H9 (cell line): ENCODE measurements at regions not wholly inside any gene's neighbourhood (a gene's known extent, or its start where the extent isn't known, plus 50 kb on each side); places are given as distances from the start of the nearest gene placed in this dataset.

Experiments used
- DNase-seq: peaks from one replicate; pipeline ENCODE4 v3.0.0-alpha.2; 2017
- H2AFZ ChIP-seq: one replicate; pipeline ENCODE4 v1.6.1; 2013; ENCODE audit warnings: mild to moderate bottlenecking, low read length, control low read depth, moderate library complexity
- H2AK5ac ChIP-seq: 2 replicates; pipeline ENCODE4 v1.6.1; 2013; ENCODE audit warnings: low read length, control low read depth, mixed read lengths; ENCODE audit not compliant: insufficient read length
- H2BK120ac ChIP-seq: one replicate; pipeline ENCODE4 v1.6.1; 2013; ENCODE audit warnings: low read depth, mild to moderate bottlenecking, low read length, control low read depth, inconsistent platforms; ENCODE audit not compliant: poor library complexity, severe bottlenecking
- H2BK12ac ChIP-seq: 2 replicates; pipeline ENCODE4 v1.6.1; 2013; ENCODE audit warnings: low read length, control low read depth, mixed read lengths, low read depth; ENCODE audit not compliant: insufficient read length
- H2BK15ac ChIP-seq: 2 replicates; pipeline ENCODE4 v1.6.1; 2013; ENCODE audit warnings: low read depth, low read length, control low read depth
- H2BK20ac ChIP-seq: one replicate; pipeline ENCODE4 v1.6.1; 2013; ENCODE audit warnings: low read depth, mild to moderate bottlenecking, low read length, control low read depth, inconsistent platforms; ENCODE audit not compliant: poor library complexity, severe bottlenecking
- H2BK5ac ChIP-seq: 2 replicates; pipeline ENCODE4 v1.6.1; 2013; ENCODE audit warnings: low read length, control low read depth, mixed read lengths; ENCODE audit not compliant: insufficient read length
- H3K14ac ChIP-seq: 2 replicates; pipeline ENCODE4 v1.6.1; 2013; ENCODE audit warnings: low read length, control low read depth; ENCODE audit not compliant: insufficient read depth
- H3K18ac ChIP-seq: 2 replicates; pipeline ENCODE4 v1.6.1; 2013; ENCODE audit warnings: low read depth, mild to moderate bottlenecking, mixed read lengths, low read length, control low read depth; ENCODE audit not compliant: insufficient read length
- H3K23ac ChIP-seq: 2 replicates; pipeline ENCODE4 v1.6.1; 2013; ENCODE audit warnings: low read length, control low read depth, mixed read lengths, low read depth; ENCODE audit not compliant: insufficient read length
- H3K23me2 ChIP-seq: 2 replicates; pipeline ENCODE4 v1.6.1; 2013; ENCODE audit warnings: low read depth, mild to moderate bottlenecking, mixed read lengths, low read length, control low read depth; ENCODE audit not compliant: insufficient read length, poor library complexity, severe bottlenecking
- H3K27ac ChIP-seq: 2 replicates; pipeline ENCODE4 v1.5.1; 2013; ENCODE audit warnings: low read length, control low read depth, mixed read lengths, low read depth; ENCODE audit not compliant: insufficient read length
- H3K27me3 ChIP-seq: 2 replicates; pipeline ENCODE4 v1.6.1; 2013; ENCODE audit warnings: low read length, control low read depth, inconsistent platforms; ENCODE audit not compliant: insufficient read depth
- H3K4ac ChIP-seq: 2 replicates; pipeline ENCODE4 v1.6.1; 2013; ENCODE audit warnings: low read depth, mild to moderate bottlenecking, control low read depth, inconsistent platforms, low read length, moderate library complexity
- H3K4me1 ChIP-seq: 2 replicates; pipeline ENCODE4 v1.6.1; 2013; ENCODE audit warnings: low read length, control low read depth, inconsistent platforms; ENCODE audit not compliant: insufficient read depth
- H3K4me2 ChIP-seq: 2 replicates; pipeline ENCODE4 v1.6.1; 2013; ENCODE audit warnings: low read length, control low read depth, mixed read lengths; ENCODE audit not compliant: insufficient read length, insufficient read depth
- H3K56ac ChIP-seq: 2 replicates; pipeline ENCODE4 v1.6.1; 2013; ENCODE audit warnings: low read depth, mild to moderate bottlenecking, mixed read lengths, low read length, control low read depth; ENCODE audit not compliant: insufficient read length
- H3K79me1 ChIP-seq: 2 replicates; pipeline ENCODE4 v1.6.1; 2013; ENCODE audit warnings: low read depth, mild to moderate bottlenecking, moderate library complexity, low read length, control low read depth, inconsistent platforms; ENCODE audit not compliant: insufficient read depth, poor library complexity, severe bottlenecking
- H3K79me2 ChIP-seq: 2 replicates; pipeline ENCODE4 v1.6.1; 2013; ENCODE audit warnings: low read length, control low read depth, inconsistent platforms; ENCODE audit not compliant: insufficient read depth
- H3K9ac ChIP-seq: 2 replicates; pipeline ENCODE4 v1.6.1; 2013; ENCODE audit warnings: low read length, control low read depth, mixed read lengths; ENCODE audit not compliant: insufficient read length; ENCODE audit errors: extremely low read depth
- H3K9me3 ChIP-seq: one replicate; pipeline ENCODE4 v1.6.1; 2013; ENCODE audit warnings: low read depth, low read length, inconsistent platforms; ENCODE audit not compliant: control insufficient read depth
- H3T11ph ChIP-seq: one replicate; pipeline ENCODE4 v1.6.1; 2013; ENCODE audit warnings: mild to moderate bottlenecking, low read length, control low read depth, inconsistent platforms
- H4K20me1 ChIP-seq: one replicate; pipeline ENCODE4 v1.6.1; 2013; ENCODE audit not compliant: control insufficient read depth, insufficient read length, insufficient read depth
- H4K5ac ChIP-seq: 2 replicates; pipeline ENCODE4 v1.6.1; 2013; ENCODE audit warnings: low read depth, mild to moderate bottlenecking, mixed read lengths, low read length, control low read depth; ENCODE audit not compliant: insufficient read length
- H4K8ac ChIP-seq: replicated peaks from 2 replicates; pipeline ENCODE4 v1.6.1; 2013; ENCODE audit warnings: low read length, control low read depth, mixed read lengths, low read depth; ENCODE audit not compliant: insufficient read length
- H4K91ac ChIP-seq: 2 replicates; pipeline ENCODE4 v1.6.1; 2013; ENCODE audit warnings: low read depth, mild to moderate bottlenecking, moderate library complexity, mixed read lengths, low read length, control low read depth; ENCODE audit not compliant: insufficient read length
- H3K27ac Mint-ChIP-seq, 3 experiments: 2 replicates in 2 of 3; 3 replicates in 1 of 3; pipeline ENCODE4 v1.8.0; 2020 to 2021; ENCODE audit warnings: mixed read lengths in 3 of 3, mild to moderate bottlenecking in 1 of 3, moderate library complexity in 1 of 3
- H3K27me3 Mint-ChIP-seq: 2 replicates; pipeline ENCODE4 v1.8.0; 2021; ENCODE audit warnings: low read depth, mild to moderate bottlenecking, moderate library complexity, mixed read lengths
- H3K36me3 Mint-ChIP-seq, 3 experiments: 2 replicates in 2 of 3; 3 replicates in 1 of 3; pipeline ENCODE4 v1.8.0; 2020 to 2021; ENCODE audit warnings: low read depth in 3 of 3, mixed read lengths in 3 of 3; ENCODE audit not compliant: insufficient read depth in 1 of 3
- H3K4me1 Mint-ChIP-seq, 2 experiments: 2 replicates each; pipeline ENCODE4 v1.8.0; 2020; ENCODE audit warnings: mixed read lengths in 2 of 2
- H3K4me3 Mint-ChIP-seq, 2 experiments: 2 replicates in 1 of 2; 3 replicates in 1 of 2; pipeline ENCODE4 v1.8.0; 2020 to 2021; ENCODE audit warnings: mild to moderate bottlenecking in 2 of 2, mixed read lengths in 2 of 2, moderate library complexity in 1 of 2
- H3K9me3 Mint-ChIP-seq, 2 experiments: 2 replicates in 1 of 2; 3 replicates in 1 of 2; pipeline ENCODE4 v1.8.0; 2020; ENCODE audit warnings: mild to moderate bottlenecking in 2 of 2, mixed read lengths in 2 of 2, moderate library complexity in 1 of 2
- WGBS: extraction: QIAGEN DNeasy Blood & Tissue Kit; methylation state at CpG from one replicate; pipeline ENCODE4 v1.1.7; 2013; ENCODE audit warnings: missing lambda C conversion rate, low lambda C conversion rate, mixed read lengths; ENCODE audit not compliant: insufficient read length; ENCODE audit errors: extremely low coverage; 5-methylcytosine and 5-hydroxymethylcytosine counted together
- TF ChIP-seq, protein P1 (sequence below): fragments of 200-600 bp; sonication (generic); conservative IDR thresholded peaks from 3 replicates; pipeline ENCODE4 v1.8.0; 2021; ENCODE audit warnings: antibody characterized with exemption, mild to moderate bottlenecking

DNA sequence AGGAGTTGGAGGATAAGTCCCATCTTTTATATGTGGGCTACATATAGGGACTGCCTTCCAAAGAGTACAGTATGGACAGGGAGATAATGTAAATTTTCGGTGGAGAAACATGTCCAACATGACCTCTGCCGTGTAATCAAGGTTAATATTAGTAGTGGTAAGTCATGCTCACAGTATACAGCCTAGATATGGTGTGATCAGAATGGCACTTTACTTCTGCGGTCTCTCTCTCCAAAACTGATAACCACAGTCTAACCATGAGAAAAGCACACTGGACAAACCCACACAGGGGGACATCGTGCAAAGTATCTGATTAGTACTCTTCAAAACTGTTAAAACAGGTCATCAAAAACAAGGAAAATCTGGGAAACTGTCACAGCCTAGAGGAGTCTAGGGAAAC, 66.6 kb upstream of the PLCL2 start:
- H2BK120ac ChIP-seq, result no peak overlapping the region
- no peaks in the 10 kb centered on the region for H3K9me3 ChIP-seq
- no peak overlapping the region for H4K8ac ChIP-seq
- no peaks in the 10 kb centered on the region for H3K23me2 ChIP-seq
- H3K9ac ChIP-seq, result no peak overlapping the region
- H3K27ac ChIP-seq, result no peak overlapping the region
- H2BK12ac ChIP-seq, result no peak overlapping the region
- H3K27me3 ChIP-seq, result no peaks in the 10 kb centered on the region
- TF ChIP-seq, protein P1, sequence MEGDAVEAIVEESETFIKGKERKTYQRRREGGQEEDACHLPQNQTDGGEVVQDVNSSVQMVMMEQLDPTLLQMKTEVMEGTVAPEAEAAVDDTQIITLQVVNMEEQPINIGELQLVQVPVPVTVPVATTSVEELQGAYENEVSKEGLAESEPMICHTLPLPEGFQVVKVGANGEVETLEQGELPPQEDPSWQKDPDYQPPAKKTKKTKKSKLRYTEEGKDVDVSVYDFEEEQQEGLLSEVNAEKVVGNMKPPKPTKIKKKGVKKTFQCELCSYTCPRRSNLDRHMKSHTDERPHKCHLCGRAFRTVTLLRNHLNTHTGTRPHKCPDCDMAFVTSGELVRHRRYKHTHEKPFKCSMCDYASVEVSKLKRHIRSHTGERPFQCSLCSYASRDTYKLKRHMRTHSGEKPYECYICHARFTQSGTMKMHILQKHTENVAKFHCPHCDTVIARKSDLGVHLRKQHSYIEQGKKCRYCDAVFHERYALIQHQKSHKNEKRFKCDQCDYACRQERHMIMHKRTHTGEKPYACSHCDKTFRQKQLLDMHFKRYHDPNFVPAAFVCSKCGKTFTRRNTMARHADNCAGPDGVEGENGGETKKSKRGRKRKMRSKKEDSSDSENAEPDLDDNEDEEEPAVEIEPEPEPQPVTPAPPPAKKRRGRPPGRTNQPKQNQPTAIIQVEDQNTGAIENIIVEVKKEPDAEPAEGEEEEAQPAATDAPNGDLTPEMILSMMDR, result no peak
- no peaks in the 10 kb centered on the region for H3K79me2 ChIP-seq
- no peak overlapping the region for H4K91ac ChIP-seq
- Mint-ChIP-seq H3K4me3 (no peak overlapping the region), H3K36me3 (peaks cover 0 to 9% (median 7%) of the 10 kb centered on the region in 3 experiments; a peak in 2 of 7 replicates), H3K4me1 (peaks cover 3 to 9% of the 10 kb centered on the region in 2 experiments; a peak in 3 of 4 replicates), H3K27me3 (no peaks in the 10 kb centered on the region), H3K9me3 (peaks cover 5 to 7% of the 10 kb centered on the region in 2 experiments; a peak in 2 of 5 replicates), H3K27ac (no peak overlapping the region)
- H3K56ac ChIP-seq, result no peak overlapping the region
- H2BK20ac ChIP-seq, result no peak overlapping the region
- no peak overlapping the region for H3T11ph ChIP-seq
- H3K4me1 ChIP-seq, result no peaks in the 10 kb centered on the region
- H3K79me1 ChIP-seq, result no peaks in the 10 kb centered on the region
- no peak for DNase-seq
- no peak overlapping the region for H3K18ac ChIP-seq
- WGBS, result no CpG with 5 or more reads among the region's 4 CpGs
- no peak overlapping the region for H3K4me2 ChIP-seq
- H3K4ac ChIP-seq, result no peak overlapping the region
- H3K14ac ChIP-seq, result no peak overlapping the region
- H4K20me1 ChIP-seq, result no peaks in the 10 kb centered on the region
- no peak overlapping the region for H2AFZ ChIP-seq
- no peak overlapping the region for H4K5ac ChIP-seq
- H2BK5ac ChIP-seq, result no peak overlapping the region
- H3K23ac ChIP-seq, result no peak overlapping the region
- no peak overlapping the region for H2BK15ac ChIP-seq
- no peak overlapping the region for H2AK5ac ChIP-seq
